Naive thymus-derived CD4-positive, alpha-beta T cell (primary cell): ENCODE measurements at regions not wholly inside any gene's neighbourhood (a gene's known extent, or its start where the extent isn't known, plus 50 kb on each side); places are given as distances from the start of the nearest gene placed in this dataset.

Experiments used
- ATAC-seq: fragments of 150-1000 bp; cut with Tn5 transposase; 2 replicates; pipeline ENCODE4 v1.10.0; 2021; ENCODE audit warnings: mild to moderate bottlenecking, moderate library complexity
- CTCF ChIA-PET: fragments of 350-600 bp; sonication (Branson Sonifier 250); formaldehyde crosslinking; loops from one replicate; lab custom pipeline; 2021; ENCODE audit warnings: antibody characterized with exemption; lab: Charles Lee
- POLR2A ChIA-PET: fragments of 350-600 bp; sonication (Branson Sonifier 250); formaldehyde crosslinking; loops from one replicate; lab custom pipeline; 2021; ENCODE audit warnings: antibody characterized with exemption, inconsistent platforms; lab: Charles Lee
- DNase-seq, 9 donors: peaks; one replicate each; pipeline versions ENCODE4 v3.0.0 to v3.0.0-alpha.2; 2020 to 2022; ENCODE audit warnings: mixed read lengths in 1 of 9
- H3K27ac ChIP-seq: one replicate; pipeline ENCODE4 v1.7.0; 2013; ENCODE audit warnings: mild to moderate bottlenecking, low read depth, low read length, moderate library complexity
- H3K27me3 ChIP-seq, 2 donors: one replicate each; pipeline ENCODE4 v1.7.0; 2013; ENCODE audit warnings: low read length in 2 of 2, mild to moderate bottlenecking in 2 of 2, moderate library complexity in 2 of 2; ENCODE audit not compliant: control insufficient read depth in 2 of 2, insufficient read depth in 2 of 2
- H3K36me3 ChIP-seq, 3 experiments: 1 replicate in 2 of 3; 2 replicates in 1 of 3; pipeline ENCODE4 v1.7.0; 2013; ENCODE audit warnings: low read length in 3 of 3, mild to moderate bottlenecking in 3 of 3, moderate library complexity in 1 of 3; ENCODE audit not compliant: insufficient read depth in 3 of 3, control insufficient read depth in 2 of 3
- H3K4me1 ChIP-seq, 2 donors: one replicate each; pipeline ENCODE4 v1.7.0; 2013; ENCODE audit warnings: low read length in 2 of 2, mild to moderate bottlenecking in 2 of 2, moderate library complexity in 1 of 2; ENCODE audit not compliant: control insufficient read depth in 2 of 2, insufficient read depth in 2 of 2
- H3K4me3 ChIP-seq: 2 replicates; pipeline ENCODE4 v1.7.0; 2013; ENCODE audit warnings: mild to moderate bottlenecking, low read length
- H3K9me3 ChIP-seq, 3 experiments: 1 replicate in 2 of 3; 2 replicates in 1 of 3; pipeline ENCODE4 v1.7.0; 2013; ENCODE audit warnings: low read length in 3 of 3; ENCODE audit not compliant: control insufficient read depth in 2 of 3
- H3K27ac Mint-ChIP-seq, 9 donors: one replicate each; pipeline ENCODE4 v1.8.0; 2020 to 2022; ENCODE audit warnings: mixed read lengths in 9 of 9, mild to moderate bottlenecking in 8 of 9, moderate library complexity in 5 of 9, inconsistent platforms in 2 of 9
- H3K27me3 Mint-ChIP-seq, 5 donors: one replicate each; pipeline ENCODE4 v1.8.0; 2021 to 2022; ENCODE audit warnings: mixed read lengths in 5 of 5, mild to moderate bottlenecking in 1 of 5
- H3K36me3 Mint-ChIP-seq, 5 donors: one replicate each; pipeline ENCODE4 v1.8.0; 2020 to 2022; ENCODE audit warnings: mixed read lengths in 5 of 5, mild to moderate bottlenecking in 3 of 5, inconsistent platforms in 1 of 5
- H3K4me1 Mint-ChIP-seq, 7 donors: one replicate each; pipeline ENCODE4 v1.8.0; 2020 to 2022; ENCODE audit warnings: mixed read lengths in 7 of 7, mild to moderate bottlenecking in 3 of 7, inconsistent platforms in 1 of 7
- H3K4me3 Mint-ChIP-seq, 10 donors: one replicate each; pipeline ENCODE4 v1.8.0; 2020 to 2022; ENCODE audit warnings: mild to moderate bottlenecking in 10 of 10, mixed read lengths in 10 of 10, moderate library complexity in 6 of 10, inconsistent platforms in 2 of 10
- H3K9me3 Mint-ChIP-seq, 11 donors: one replicate each; pipeline ENCODE4 v1.8.0; 2020 to 2022; ENCODE audit warnings: mixed read lengths in 11 of 11, mild to moderate bottlenecking in 4 of 11, inconsistent platforms in 1 of 11, moderate library complexity in 1 of 11
- intact Hi-C, 2 donors: fragments of 100-400 bp; cut with micrococcal nuclease; formaldehyde crosslinking; loops; one replicate each; pipeline ENCODE4 v1.15.1; 2023

DNA sequence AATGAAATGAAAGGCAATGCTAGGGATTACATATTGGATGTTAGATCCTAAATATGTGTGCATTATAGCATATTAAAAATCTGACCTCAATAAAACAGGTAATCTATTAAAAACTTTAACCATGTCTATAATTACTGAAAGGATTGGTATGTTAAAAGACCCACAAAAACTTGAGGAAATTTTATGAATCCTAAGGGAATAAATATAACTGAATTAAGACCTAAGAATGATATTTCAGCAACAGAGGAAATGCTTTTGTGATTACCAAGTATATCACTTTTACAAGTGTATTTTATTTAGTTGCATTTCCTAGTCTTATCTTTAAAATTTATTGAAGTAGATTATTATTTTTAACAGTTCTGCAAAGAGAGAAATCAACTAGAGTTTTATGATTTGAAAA lies 571.5 kb downstream of the HDGFL1 start:
- Histone ChIP-seq H3K4me3 (no peak overlapping the region), H3K4me1 (no peaks in the 10 kb centered on the region), H3K27ac (no peak overlapping the region), H3K36me3 (no peaks in the 10 kb centered on the region), H3K9me3 (peaks cover 0 to 10% (median 0%) of the 10 kb centered on the region in 3 experiments), H3K27me3 (no peaks in the 10 kb centered on the region)
- Mint-ChIP-seq H3K27ac (no peak overlapping the region), H3K4me1 (no peaks in the 10 kb centered on the region), H3K36me3 (no peaks in the 10 kb centered on the region), H3K27me3 (no peaks in the 10 kb centered on the region), H3K4me3 (no peak overlapping the region), H3K9me3 (peaks cover 0 to 14% (median 7%) of the 10 kb centered on the region in 11 donors)
- ATAC-seq (no peak), DNase-seq (no peak)
- CTCF ChIA-PET: no interaction called here
- intact Hi-C loops: no loop called here
- POLR2A ChIA-PET: no interaction called here

DNA sequence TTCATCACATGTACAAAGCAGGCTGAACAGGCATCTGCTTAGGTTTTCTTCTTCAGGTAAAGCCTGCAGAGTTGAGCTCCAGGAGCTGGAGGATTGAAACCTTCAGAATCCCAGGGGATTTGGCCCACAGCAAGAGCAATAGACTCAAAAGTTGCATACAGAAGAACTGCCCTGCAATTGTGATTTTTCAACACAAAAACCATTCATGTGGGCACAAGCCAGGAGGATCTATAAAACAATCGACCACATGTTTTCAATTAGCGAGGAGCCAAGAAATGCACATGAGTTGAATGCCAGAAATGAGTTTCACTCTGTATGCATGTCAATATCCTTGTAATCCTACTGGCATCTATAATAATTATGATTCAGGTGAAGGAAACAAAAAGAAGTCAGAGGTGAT lies 576.4 kb downstream of the HDGFL1 start:
- H3K27me3 ChIP-seq: no peaks in the 10 kb centered on the region
- no peak overlapping the region for H3K27ac ChIP-seq
- Mint-ChIP-seq H3K36me3 (no peaks in the 10 kb centered on the region), H3K4me1 (no peaks in the 10 kb centered on the region), H3K9me3 (no peaks in the 10 kb centered on the region), H3K4me3 (no peak overlapping the region), H3K27ac (no peak overlapping the region), H3K27me3 (no peaks in the 10 kb centered on the region)
- ATAC-seq (no peak), DNase-seq (no peak)
- CTCF ChIA-PET: no interaction called here
- H3K4me1 ChIP-seq: no peaks in the 10 kb centered on the region
- intact Hi-C loops: no loop called here
- no peaks in the 10 kb centered on the region for H3K36me3 ChIP-seq
- POLR2A ChIA-PET: no interaction called here
- no peaks in the 10 kb centered on the region for H3K9me3 ChIP-seq
- H3K4me3 ChIP-seq: no peak overlapping the region

DNA sequence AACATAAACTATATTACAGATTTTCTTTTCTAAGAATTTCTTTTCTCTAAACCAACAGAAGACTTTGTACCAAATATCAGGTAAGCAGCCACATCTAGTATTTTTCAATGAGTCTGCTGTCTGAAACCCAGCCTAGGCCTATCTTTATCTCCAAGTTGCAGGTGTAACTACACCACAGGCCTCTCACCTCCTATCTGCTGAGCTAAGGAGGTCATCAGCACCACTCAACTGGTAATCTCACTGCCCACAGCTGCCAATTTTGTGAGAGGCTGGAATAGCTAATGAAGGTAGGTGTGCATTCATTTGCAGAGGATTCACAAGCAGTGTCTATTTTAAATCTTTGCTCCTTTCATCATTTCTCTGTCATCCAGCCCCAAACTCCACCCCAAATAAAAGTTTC lies 584.8 kb downstream of the HDGFL1 start:
- Mint-ChIP-seq H3K36me3 (no peaks in the 10 kb centered on the region), H3K4me1 (no peaks in the 10 kb centered on the region)

DNA sequence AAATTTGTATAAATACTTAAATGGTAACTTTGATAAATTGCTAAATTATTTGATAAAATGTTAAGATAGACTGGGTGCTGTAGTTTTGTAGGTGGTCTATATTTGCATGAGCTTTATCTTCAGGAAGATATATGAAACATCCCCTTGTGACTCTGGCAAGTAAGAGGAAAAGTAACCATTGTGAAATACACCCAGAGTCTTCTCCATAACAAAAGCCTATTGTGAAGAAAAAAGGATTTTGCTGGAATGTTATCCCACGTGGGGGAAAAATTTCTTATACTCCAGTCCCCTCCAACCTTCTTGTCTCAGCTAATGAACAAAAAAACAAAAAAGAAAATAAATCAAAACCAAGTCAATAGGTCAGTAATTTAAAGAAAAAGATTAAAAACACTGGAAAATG lies 600.7 kb downstream of the HDGFL1 start:
- Histone ChIP-seq H3K9me3 (no peaks in the 10 kb centered on the region), H3K27ac (no peak overlapping the region), H3K36me3 (no peaks in the 10 kb centered on the region), H3K27me3 (no peaks in the 10 kb centered on the region), H3K4me3 (no peak overlapping the region), H3K4me1 (no peaks in the 10 kb centered on the region)
- H3K36me3 Mint-ChIP-seq: no peaks in the 10 kb centered on the region
- peaks cover 0 to 6% (median 0%) of the 10 kb centered on the region in 5 donors for H3K27me3 Mint-ChIP-seq
- H3K4me3 Mint-ChIP-seq: no peak overlapping the region
- intact Hi-C loops: no loop called here
- ATAC-seq: no peak
- ChIA-PET CTCF (no interaction called here), POLR2A (no interaction called here)
- peaks cover 0 to 11% (median 5%) of the 10 kb centered on the region in 11 donors for H3K9me3 Mint-ChIP-seq
- DNase-seq: no peak
- H3K27ac Mint-ChIP-seq: no peak overlapping the region
- H3K4me1 Mint-ChIP-seq: peaks cover 0 to 3% (median 0%) of the 10 kb centered on the region in 7 donors

More for the DNA sequence above, 584.8 kb downstream of the HDGFL1 start:
- intact Hi-C loops: no loop called here
- no peak overlapping the region for H3K4me3 ChIP-seq
- DNase-seq: no peak
- H3K9me3 Mint-ChIP-seq: peaks cover 0 to 7% (median 3%) of the 10 kb centered on the region in 11 donors
- no peak overlapping the region for H3K27ac ChIP-seq
- ChIA-PET CTCF (no interaction called here), POLR2A (no interaction called here)
- no peak overlapping the region for H3K4me3 Mint-ChIP-seq
- H3K4me1 ChIP-seq: no peaks in the 10 kb centered on the region
- no peak for ATAC-seq
- no peaks in the 10 kb centered on the region for H3K36me3 ChIP-seq
- H3K9me3 ChIP-seq: no peaks in the 10 kb centered on the region
- H3K27me3 ChIP-seq: no peaks in the 10 kb centered on the region
- no peak overlapping the region for H3K27ac Mint-ChIP-seq
- H3K27me3 Mint-ChIP-seq: no peaks in the 10 kb centered on the region

DNA sequence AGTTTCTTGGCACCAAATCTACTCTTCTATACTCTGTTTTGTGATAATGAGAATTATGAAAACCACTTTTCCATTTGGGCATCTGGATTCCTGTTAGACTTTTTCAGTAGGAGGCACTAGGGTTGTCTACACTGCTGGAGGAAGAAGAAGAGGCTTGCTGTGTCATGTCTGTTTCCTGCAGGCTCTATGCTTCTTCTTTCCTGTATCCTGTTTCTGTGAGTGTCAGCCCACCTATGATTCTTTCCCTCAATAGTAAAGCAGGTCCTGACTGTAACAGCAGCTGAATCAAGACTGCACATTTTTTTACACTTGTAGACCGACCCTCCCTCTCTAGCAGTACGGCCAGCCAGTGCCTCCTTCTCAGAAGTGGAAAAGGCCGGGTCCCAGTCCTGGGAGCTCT lies 603.9 kb downstream of the HDGFL1 start:
- no peaks in the 10 kb centered on the region for H3K9me3 ChIP-seq
- H3K4me1 ChIP-seq: no peaks in the 10 kb centered on the region
- H3K9me3 Mint-ChIP-seq: peaks cover 0 to 10% (median 2%) of the 10 kb centered on the region in 11 donors
- H3K27ac Mint-ChIP-seq: no peak overlapping the region
- peaks cover 0 to 3% (median 0%) of the 10 kb centered on the region in 7 donors for H3K4me1 Mint-ChIP-seq
- no peaks in the 10 kb centered on the region for H3K27me3 ChIP-seq
- ATAC-seq (peak; percentile 22), DNase-seq (no peak)
- H3K36me3 Mint-ChIP-seq: no peaks in the 10 kb centered on the region
- ChIA-PET CTCF (no interaction called here), POLR2A (no interaction called here)
- intact Hi-C loops: no loop called here
- H3K4me3 ChIP-seq: no peak overlapping the region
- no peaks in the 10 kb centered on the region for H3K36me3 ChIP-seq
- no peak overlapping the region for H3K27ac ChIP-seq
- no peaks in the 10 kb centered on the region for H3K27me3 Mint-ChIP-seq
- no peak overlapping the region for H3K4me3 Mint-ChIP-seq

DNA sequence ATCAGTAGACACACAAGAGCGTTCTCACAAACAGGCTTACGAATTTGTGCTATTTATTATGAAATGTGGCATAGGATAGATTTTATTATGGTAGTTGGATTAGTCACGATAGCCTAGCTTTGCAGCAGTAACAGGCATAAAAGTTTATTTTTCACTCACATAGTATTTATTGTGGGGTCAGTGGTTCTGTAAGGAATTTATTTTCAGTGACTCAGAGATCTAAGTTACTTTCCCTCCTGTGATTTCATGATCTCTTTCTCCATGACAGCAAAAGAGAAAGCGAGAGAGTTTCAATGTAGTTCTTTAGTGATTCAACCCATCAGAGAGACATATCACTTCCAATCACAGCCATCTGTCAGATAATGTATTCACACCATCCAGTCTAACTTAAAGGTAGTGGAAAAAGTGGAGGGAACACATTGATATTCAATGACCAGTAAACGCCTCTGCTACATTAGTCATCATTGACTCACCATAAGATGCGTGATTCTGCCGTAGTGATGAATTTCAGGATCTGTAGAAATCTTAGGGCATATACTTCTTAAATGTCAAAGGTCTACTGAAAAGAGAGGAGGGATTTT lies 605.5 kb downstream of the HDGFL1 start:
- intact Hi-C loops: no loop called here
- DNase-seq (no peak), ATAC-seq (no peak)
- Mint-ChIP-seq H3K4me3 (no peak overlapping the region), H3K9me3 (peaks cover 0 to 10% (median 2%) of the 10 kb centered on the region in 11 donors), H3K4me1 (peaks cover 0 to 3% (median 0%) of the 10 kb centered on the region in 7 donors), H3K36me3 (no peaks in the 10 kb centered on the region), H3K27ac (no peak overlapping the region), H3K27me3 (no peaks in the 10 kb centered on the region)
- Histone ChIP-seq H3K27ac (no peak overlapping the region), H3K27me3 (no peaks in the 10 kb centered on the region), H3K4me3 (no peak overlapping the region), H3K4me1 (no peaks in the 10 kb centered on the region), H3K36me3 (no peaks in the 10 kb centered on the region), H3K9me3 (no peaks in the 10 kb centered on the region)
- CTCF ChIA-PET: no interaction called here
- POLR2A ChIA-PET: interaction anchor here (0.9 kb wide), 1 partner anchor 33 kb away, joined by 3 read pairs; no protein-coding TSS in a partner anchor

DNA sequence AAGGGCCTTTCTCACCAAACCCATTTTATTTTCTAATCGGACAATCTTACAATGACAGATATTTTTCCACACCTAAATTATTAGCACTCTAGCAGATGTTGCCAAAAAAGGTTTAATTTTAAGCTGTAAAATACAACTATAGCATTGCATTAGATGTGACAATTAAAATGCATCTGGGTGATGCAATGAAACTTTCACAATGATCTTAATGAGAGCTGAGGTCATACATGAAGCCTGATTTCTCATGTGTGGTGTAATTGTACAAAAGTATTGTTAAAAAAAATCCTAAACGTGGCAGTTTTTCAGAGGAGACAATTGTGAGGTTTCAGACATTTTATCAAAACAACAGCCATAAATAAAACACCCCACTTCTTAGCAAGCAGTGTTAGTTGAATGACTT lies 606.0 kb downstream of the HDGFL1 start:
- POLR2A ChIA-PET: interaction anchor here (0.6 kb wide), 1 partner anchor 660 kb away, joined by 3 read pairs; no protein-coding TSS in a partner anchor

More for the DNA sequence above, 606.0 kb downstream of the HDGFL1 start:
- CTCF ChIA-PET: no interaction called here
- H3K4me3 Mint-ChIP-seq: no peak overlapping the region
- H3K9me3 Mint-ChIP-seq: peaks cover 0 to 10% (median 2%) of the 10 kb centered on the region in 11 donors
- H3K27ac Mint-ChIP-seq: no peak overlapping the region
- no peaks in the 10 kb centered on the region for H3K36me3 Mint-ChIP-seq
- DNase-seq: no peak
- H3K4me1 Mint-ChIP-seq: peaks cover 0 to 3% (median 0%) of the 10 kb centered on the region in 7 donors
- no peak overlapping the region for H3K27ac ChIP-seq
- H3K27me3 Mint-ChIP-seq: no peaks in the 10 kb centered on the region
- no peaks in the 10 kb centered on the region for H3K27me3 ChIP-seq
- no peaks in the 10 kb centered on the region for H3K4me1 ChIP-seq
- no peak for ATAC-seq
- H3K4me3 ChIP-seq: no peak overlapping the region
- intact Hi-C loops: no loop called here
- H3K9me3 ChIP-seq: no peaks in the 10 kb centered on the region
- no peaks in the 10 kb centered on the region for H3K36me3 ChIP-seq
